Omental fat pad (tissue), 3 donors: ENCODE measurements at regions not wholly inside any gene's neighbourhood (a gene's known extent, or its start where the extent isn't known, plus 50 kb on each side); places are given as distances from the start of the nearest gene placed in this dataset.

Experiments
- ATAC-seq: fragments of 150-250 bp; one replicate; pipeline ENCODE4 v1.9.1; 2016; ENCODE audit warnings: mild to moderate bottlenecking, moderate library complexity; ENCODE audit not compliant: low FRiP score
- DNase-seq: peaks from one replicate; pipeline ENCODE4 v3.0.0-alpha.2; 2019; ENCODE audit warnings: low spot score
- CTCF ChIP-seq, 3 donors: fragments of 450-650 bp; IDR thresholded peaks; one replicate each; pipeline ENCODE4 v1.5.1; 2016 to 2017; ENCODE audit warnings: antibody characterized with exemption in 3 of 3, mild to moderate bottlenecking in 3 of 3, moderate library complexity in 2 of 3

GRCh38 chr12:127984386-127985055, 282.4 kb upstream of the TMEM132C start:
- ATAC-seq (no peak), DNase-seq (no peak)
- no peak for TF ChIP-seq CTCF (IDR thresholded peaks at IDR 0.05)

- DNase-seq, result no peak
- TF ChIP-seq CTCF (IDR thresholded peaks at IDR 0.05), result no peak
- ATAC-seq, result no peak
These were observed 279.6 kb upstream of the TMEM132C start for GRCh38 chr12:127987199-127987901.

GRCh38 chr12:127991485-127991884, 275.5 kb upstream of the TMEM132C start:
- DNase-seq (no peak), ATAC-seq (no peak)
- TF ChIP-seq CTCF (IDR thresholded peaks at IDR 0.05), result no peak

DNA sequence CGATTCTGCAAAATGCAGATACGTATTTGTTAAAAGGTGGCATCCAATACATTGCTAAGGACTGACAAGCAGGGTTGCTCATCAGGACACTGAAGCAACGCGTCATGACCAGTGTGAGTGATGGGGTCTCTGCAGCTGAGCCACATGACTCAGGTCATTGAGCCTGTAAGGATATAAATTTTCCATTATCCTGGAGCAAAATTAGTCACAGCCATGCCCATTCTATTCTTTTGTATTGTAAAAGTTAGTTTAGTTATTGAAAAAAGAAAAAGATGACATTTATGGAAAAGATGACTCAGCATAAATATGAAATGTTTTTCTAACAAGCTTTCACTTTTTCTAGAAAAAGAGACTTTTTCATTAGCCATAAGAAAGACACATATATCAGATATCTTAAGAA, 268.0 kb upstream of the TMEM132C start:
- ATAC-seq, result no peak

GRCh38 chr12:128004383-128004938, 262.5 kb upstream of the TMEM132C start:
- no peak for TF ChIP-seq CTCF (IDR thresholded peaks at IDR 0.05)
- ATAC-seq, result no peak
- DNase-seq, result no peak

More for the DNA sequence above, 268.0 kb upstream of the TMEM132C start:
- DNase-seq, result no peak
- TF ChIP-seq CTCF (IDR thresholded peaks at IDR 0.05), result no peak

DNA sequence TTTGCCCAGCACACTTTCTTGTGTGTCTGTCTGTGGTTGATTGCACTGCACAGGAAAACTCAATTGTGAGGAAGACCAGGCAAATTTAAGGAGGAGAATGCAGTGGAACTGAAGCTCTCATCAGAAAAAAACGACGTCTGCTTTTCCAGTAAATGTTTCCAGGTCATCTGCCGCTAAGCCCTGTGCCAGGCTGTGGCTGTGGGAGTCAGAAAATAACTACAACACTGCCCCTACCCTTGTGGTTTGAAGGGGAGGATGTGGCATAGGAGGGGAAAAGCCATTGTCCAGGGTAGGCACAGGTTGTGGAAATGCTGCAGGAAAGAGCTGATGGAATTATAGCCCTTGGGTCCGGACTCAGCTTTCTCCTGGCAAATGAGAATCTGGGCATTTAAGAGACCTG, 259.7 kb upstream of the TMEM132C start:
- TF ChIP-seq CTCF (IDR thresholded peaks at IDR 0.05), result no peak
- ATAC-seq, result no peak
- no peak for DNase-seq

GRCh38 chr12:128008341-128008740, 258.6 kb upstream of the TMEM132C start:
- TF ChIP-seq CTCF (IDR thresholded peaks at IDR 0.05), result no peak
- DNase-seq, result no peak
- ATAC-seq, result no peak
